H4 (cell line): ENCODE measurements at regions not wholly inside any gene's neighbourhood (a gene's known extent, or its start where the extent isn't known, plus 50 kb on each side); places are given as distances from the start of the nearest gene placed in this dataset.
"Not testable (repeated sequence)": the region's sequence is repeated elsewhere in the genome, so short reads cannot be mapped to it uniquely, and the experiment has no call there.

ENCODE experiments used
- DNase-seq: peaks from one replicate; pipeline ENCODE4 v3.0.0-alpha.2; 2015; ENCODE audit warnings: low spot score

DNA sequence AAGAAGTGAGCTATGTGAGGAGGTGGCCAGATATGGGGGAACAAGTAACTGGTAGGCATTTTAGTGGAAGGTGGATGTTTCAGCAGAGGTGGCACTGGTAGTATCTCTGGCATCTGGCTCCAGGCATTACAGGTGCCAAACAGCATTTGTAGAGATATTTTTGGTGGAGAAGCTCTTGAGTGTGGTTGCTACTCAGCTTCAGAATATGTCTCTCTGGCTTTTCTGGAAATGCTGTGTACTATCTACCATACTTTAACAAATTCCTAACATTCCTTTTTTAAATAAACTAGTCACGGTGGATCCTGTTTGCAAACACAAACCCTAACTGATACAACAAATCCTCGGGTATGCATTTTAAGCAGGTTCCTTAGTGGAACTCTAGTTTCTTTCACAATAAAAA is 128.0 kb downstream of the BARX2 start:
- no peak for DNase-seq

- DNase-seq: no peak
Observed at GRCh38 chr11:129505266-129505665, 129.6 kb downstream of the BARX2 start.

- no peak for DNase-seq
Observed at GRCh38 chr11:129508163-129508562, 132.5 kb downstream of the BARX2 start.

DNA sequence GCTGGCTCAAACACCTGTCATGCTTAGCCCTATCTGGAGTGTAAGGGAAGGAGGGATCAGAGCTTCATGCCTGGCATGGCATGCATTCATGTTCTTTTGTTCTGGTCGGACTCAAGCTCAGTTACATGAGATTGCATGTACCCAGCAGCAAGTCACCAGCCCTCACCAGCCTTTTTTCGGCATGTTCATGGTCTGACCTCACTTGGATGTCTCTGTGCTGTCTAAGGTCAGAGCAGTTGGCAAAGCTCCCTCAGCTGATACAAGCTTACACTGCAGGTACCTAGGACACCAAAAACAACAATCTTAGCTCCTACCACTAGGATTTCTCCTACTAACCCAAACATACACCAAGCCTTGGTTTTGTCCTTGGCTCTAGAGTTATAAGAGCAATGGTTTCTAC is 152.6 kb downstream of the BARX2 start:
- DNase-seq: no peak

DNA sequence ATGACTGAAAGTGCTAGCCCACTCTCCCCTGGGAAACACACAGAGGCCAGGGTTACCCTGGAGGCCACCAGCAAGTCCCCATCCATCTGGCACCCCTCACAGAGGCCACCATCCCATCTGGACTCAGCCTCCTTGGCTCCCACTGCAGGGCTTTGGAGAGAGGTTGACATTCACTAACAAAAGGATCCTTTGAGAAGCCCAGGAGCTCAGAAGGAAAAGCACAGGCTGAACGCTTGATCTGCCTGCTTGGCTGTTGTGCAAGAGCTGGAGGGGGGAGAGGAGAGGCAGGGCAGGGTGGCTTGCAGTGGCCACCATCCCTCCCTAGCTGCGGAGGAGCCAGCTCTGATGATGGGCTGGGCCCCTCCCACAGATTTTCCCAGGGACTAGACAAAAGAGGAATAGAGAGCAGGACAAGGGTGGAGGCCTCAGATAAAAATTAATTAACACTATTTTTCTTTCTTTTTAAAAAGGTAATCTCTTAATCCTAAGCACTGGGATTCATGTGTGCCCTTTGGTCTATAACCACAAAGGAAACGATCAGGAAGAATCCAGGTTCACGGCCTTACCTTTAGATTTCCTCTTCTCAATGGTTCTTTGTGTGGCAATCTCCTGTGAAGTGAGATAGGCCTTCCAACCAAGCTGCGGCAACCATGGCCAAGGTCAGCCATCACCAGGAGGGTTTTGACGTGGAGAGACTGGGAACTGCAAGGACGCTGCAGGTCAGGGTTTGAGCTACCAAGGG is 154.7 kb downstream of the BARX2 start:
- no peak for DNase-seq

DNA sequence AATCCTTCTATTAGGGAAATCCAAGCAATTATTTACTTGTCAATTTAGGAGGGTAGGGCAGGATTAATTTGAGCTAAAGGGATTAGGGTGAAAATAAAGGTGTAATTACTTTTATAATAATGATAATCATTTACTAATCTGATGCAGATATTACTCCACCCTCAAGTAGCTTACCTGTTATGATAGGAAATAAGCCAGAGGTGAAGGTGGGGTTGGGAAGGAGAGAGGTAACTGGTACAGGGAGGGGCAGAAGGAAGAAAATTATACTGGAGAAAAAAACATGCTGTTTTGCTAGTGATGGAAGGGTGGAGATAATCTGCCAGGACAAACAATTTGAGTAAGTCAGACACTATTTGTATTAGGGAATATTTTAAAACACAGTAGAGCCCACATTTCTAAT is 157.7 kb downstream of the BARX2 start:
- DNase-seq: no peak

GRCh38 chr11:129536338-129536737 is 160.7 kb downstream of the BARX2 start:
- DNase-seq: no peak

- no peak for DNase-seq
Observed at GRCh38 chr11:129538323-129538722, 162.7 kb downstream of the BARX2 start.

DNA sequence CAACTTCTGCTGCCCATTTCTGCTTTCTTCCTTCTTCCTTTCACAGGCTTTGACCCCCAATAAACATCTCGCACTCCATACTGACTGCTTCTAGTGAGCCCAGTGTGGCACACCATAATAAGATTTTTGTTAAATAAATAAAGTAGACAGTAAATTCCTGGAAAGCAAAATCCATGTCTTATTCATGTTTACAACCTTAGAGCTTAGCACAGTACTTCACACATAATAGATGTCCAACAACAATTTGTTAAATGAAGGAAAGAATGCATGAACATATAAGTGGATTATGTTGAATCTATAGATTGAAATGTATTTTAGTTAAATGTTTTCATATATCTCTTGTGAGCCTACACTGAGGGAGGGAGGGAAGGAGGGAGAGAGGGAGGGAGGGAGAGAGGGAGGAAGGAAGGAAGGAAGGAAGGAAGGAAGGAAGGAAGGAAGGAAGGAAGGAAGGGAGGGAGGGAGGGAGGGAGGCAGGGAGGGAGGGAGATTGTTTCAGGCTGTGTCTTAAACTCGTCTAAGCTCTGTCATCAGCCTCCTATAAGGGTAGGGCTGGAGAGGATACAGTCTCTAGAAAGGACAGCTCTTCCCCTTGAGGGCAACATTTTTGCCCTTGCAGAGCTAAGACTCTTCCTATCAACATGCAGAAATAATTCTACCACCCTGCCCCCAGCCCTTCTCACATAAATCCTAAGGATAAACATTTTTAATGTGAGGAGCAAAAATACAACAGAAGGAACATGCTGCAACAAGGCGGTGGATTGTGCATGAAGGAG is 168.1 kb downstream of the BARX2 start:
- DNase-seq: no peak

DNA sequence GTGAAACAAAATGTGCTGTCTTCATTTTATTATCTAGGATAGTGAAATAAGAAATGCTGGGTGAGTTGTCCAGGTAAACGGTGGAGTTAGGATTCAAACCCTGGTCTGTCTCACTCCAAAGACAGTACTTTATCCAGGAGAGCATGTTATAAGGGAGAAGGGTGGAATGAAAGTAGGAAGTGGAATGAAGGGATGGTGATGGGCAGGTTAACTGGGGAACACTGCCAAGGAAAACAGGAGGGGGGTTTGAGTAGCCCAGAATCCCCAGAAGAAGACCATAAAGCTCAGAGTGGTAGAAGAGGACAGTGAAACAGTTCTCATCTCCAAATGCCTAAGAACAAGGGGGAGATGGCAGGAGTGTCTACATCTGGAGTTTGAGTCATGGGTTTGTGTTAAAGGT is 169.0 kb downstream of the BARX2 start:
- DNase-seq: no peak

DNA sequence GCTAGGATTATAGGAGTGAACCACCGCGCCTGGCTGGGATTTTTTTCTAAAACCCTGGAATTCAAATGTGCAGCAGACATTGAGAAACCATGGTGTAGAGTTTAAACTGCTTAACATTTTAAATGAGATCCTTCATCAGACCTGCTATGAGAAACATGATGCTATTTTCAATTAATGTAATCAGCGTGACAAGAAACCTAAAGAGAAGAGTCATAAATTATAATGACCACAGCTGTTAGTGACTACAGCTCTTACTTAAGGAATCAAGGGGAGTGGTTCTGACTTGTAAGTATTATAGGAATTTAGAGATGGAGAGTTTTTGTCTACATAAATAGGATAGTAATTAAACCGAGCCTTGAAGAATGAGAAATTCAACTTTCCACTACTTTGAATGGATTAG is 170.6 kb downstream of the BARX2 start:
- DNase-seq: no peak

DNA sequence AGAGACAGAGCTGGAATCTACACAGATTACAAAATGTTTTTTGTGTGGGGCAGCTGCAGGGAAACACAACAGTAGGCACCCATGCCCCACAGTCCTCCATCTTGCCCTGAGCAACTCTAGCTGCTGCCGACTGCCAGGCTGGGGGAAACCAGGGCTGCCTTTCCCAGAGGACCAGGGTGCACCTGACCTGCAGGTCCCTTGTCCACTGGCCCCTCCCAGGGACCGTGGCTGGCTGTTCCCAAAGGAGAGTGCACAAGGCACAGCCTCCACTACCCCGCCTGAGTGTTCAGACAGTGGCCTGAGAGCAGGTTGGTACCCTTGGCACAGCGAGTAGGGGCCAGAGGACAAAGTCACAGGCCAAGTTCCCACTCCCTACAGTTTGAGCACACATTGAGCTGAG is 181.8 kb downstream of the BARX2 start:
- DNase-seq: no peak

DNA sequence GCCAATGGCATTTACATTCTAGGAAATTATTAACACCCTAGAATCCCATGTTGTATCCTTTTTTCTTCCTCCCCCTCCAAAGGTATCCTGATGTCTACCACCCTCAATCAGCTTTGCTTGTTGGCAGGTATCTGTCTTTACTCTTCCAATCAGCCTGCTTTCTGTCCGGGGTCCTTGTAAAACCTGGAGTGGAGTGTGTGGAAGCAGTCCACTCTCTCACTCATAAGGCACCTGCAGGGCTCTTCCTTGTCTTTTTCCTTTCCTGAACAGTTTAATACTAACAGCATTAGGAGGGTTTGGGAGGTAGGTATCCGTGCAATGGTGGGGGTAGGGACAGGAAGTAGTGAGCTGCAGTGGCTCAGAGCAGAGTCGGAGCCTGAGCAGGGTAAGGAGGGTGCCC is 193.4 kb downstream of the BARX2 start:
- DNase-seq: no peak

DNA sequence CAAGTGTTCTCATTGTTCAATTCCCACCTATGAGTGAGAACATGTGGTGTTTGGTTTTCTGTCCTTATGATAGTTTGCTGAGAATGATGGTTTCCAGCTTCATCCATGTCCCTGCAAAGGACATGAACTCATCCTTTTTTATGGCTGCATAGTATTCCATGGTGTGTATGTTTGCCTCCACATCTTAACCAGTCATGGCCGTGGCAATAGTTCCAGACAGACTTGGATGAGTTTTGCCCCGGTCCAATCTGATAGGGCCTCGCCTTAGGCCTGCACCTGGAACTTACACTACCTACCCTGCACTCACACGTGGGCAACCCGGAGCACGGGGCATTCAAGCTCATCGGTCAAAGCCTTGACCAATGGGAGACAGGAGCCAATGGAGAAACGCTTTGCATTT is 197.0 kb downstream of the BARX2 start:
- not testable (repeated sequence) for DNase-seq

DNA sequence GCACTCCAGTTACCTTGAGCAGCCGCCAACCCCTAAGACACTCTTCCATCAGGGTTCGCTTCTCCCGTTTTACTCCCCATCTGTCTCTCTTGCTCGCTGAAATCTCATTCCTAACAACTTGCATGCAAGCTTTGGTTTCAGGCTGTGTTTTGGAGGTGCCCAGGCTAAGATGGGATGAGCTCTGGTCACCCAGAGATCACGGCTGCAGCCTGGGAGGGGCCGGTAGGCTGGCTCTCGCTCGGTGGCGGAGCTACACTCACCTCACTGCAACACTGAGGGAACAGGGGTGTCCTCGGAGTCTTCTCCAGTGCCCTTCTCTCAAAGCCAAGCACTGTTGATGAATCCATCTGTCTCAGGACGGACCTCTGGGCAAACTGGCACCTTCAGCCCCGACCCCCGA is 197.5 kb downstream of the BARX2 start:
- DNase-seq: no peak

DNA sequence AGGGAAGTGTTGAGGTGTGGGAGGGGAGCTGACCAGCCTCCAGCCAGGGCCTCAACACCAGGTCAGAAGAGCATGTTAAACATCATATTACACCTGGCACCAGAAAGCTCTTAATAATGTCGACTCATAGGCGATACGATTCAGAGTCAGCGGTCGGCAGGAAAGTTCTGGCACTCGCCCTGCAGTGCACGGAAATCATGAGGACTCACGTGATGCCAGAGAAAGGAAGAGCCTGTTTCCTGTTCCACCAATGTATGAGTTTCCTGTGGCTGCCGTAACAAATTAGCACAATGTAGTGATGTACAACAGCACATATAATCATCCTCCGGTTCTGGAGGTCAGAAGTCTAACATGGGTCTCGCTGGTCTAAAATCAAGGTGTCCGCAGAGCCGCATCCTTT is 198.8 kb downstream of the BARX2 start:
- no peak for DNase-seq

- no peak for DNase-seq
Observed at GRCh38 chr11:129576652-129577051, 201.0 kb downstream of the BARX2 start.

DNA sequence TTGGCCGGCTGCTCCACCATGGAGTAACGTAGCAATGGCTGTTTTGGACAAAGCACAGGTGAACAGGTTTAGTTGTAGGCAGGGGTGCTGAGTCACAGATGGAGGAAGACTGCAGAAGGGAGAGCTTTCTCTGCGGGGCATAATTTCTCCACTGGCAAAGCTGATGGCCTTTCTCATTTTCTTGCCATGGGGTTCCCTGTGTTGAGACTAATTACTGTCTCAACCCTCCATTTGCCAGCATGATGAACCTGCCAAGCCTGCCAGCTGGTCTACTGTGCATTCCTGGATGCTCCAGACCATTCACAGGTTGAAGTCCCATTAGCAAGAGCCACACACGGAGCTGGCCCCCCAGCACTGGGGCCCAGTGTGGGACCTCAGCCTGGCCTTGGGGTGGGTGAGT is 202.4 kb downstream of the BARX2 start:
- no peak for DNase-seq

DNA sequence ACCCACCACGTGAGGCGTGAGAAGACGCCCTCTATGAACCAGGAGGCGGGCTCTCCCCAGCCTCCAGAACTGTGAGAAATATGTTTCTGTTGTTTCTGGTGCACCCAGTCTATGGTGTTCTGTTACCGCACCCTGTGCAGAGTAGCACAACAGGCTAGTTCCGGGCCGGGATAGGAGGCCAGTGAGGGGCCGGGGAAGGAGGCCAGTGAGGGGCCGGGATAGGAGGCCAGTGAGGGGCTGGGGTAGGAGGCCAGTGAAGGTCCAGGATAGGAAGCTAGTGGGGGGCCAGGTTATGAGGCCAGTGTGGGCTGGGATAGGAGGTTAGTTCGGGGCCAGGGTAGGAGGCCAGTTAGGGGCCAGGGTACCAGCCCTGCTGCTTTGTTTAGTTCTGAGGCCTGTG is 204.6 kb downstream of the BARX2 start:
- DNase-seq: no peak

DNA sequence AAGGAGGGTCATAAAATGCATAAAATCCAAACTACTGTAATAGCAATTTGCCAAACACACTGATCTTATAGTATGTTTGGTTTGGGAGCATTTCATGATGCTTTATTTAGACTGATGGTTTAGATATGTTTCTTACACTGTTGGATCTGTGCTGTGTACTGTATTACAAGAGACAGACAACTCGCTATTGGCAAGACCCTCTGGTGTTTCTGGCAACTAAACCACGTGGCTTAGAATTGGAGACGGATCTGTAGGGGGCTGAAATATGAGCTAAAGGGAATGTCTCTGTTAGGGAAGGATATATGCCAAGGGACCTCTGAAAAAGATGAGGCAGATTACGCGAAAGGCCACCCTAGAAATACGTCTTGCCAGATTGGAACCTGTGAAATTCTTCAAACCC is 208.7 kb downstream of the BARX2 start:
- DNase-seq: no peak

DNA sequence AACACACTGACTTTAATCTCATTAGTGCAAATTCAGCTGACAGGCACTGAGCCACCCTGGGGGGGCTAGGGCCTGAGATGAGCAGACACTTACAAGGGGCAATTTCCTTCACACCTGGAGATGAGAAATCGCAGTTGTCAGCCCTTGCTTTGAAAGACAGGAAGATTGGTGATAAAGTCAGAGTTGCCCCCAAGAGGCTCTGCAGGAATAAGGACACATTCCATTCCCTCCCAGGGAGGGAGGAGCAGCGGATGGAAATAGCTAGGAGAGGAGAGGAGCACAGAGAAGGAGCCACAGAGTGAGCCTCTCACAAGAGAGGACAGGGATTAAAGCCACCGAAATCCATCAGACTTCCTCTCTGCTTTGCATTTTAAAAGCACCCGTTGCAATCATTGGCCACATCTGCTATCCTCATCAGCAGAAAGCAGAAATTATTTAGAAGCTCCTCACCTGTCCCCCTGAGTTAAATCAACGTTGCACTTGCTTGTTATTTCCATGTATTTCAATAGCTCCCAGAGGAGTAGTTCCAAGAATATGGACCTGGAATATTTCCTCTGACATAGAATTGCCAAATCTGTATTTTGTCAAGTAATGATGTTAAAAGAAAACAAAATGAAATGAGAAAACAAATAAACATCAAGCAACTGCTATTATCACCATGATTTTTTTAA is 213.7 kb downstream of the BARX2 start:
- DNase-seq: no peak

DNA sequence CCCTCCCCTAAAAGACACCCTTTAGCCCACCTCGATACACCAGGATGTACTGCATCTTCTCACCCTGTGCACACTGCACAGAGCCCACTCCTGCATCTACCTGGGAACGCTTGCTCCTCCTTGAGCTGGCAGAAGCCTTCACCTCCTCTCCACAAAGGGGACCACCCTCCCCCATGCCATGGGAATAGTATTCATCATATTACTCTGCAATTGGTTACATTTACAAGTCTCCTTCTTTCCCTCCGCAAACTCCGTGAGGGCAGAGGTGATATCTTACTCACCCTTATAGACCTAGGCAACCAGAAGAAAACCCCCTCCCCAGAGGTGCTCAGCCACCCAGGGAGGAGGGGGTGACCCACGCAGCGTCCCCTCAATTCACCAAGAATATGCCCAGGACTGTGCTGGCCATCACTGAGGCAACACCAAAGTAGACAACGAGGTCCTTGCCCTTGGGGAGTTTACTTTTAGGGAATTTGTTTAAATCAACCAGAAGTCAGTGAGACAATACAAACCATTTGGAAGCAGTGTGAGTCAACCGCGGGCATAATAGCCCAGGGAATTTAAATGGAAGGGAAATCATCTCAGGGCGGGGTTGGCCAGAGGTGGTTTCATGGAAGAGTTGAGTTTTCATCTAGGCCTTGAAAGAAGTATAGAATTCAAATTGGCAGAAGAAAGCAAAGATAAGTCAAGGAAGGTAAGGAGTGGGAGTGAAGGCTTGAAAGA is 214.5 kb downstream of the BARX2 start:
- DNase-seq: no peak
